OCI-LY7 (cell line): ENCODE measurements at regions not wholly inside any gene's neighbourhood (a gene's known extent, or its start where the extent isn't known, plus 50 kb on each side); places are given as distances from the start of the nearest gene placed in this dataset.
"Not testable (repeated sequence)": the region's sequence is repeated elsewhere in the genome, so short reads cannot be mapped to it uniquely, and the experiment has no call there.

Source experiments
- BruUV-seq: library from RNA; stranded (reverse); fragments of 400-500 nt; replicated peaks from 2 replicates; lab custom pipeline; 2021; lab: Mats Ljungman, UMichigan
- CTCF ChIA-PET: fragments of 300-600 bp; sonication (Branson Sonifier 250); formaldehyde crosslinking; loops from one replicate; lab custom pipeline; 2022; ENCODE audit warnings: antibody characterized with exemption; ENCODE audit not compliant: unreplicated experiment; lab: Charles Lee
- POLR2A ChIA-PET: fragments of 300-600 bp; sonication (Branson Sonifier 250); formaldehyde crosslinking; loops from one replicate; lab custom pipeline; 2022; ENCODE audit warnings: antibody characterized with exemption; lab: Charles Lee
- DNase-seq: peaks from one replicate; pipeline ENCODE4 v3.0.0-alpha.2; 2015; ENCODE audit warnings: low spot score
- H2AFZ ChIP-seq: fragments of 200-600 bp; sonication (generic), shearing (Covaris generic); 2 replicates; pipeline ENCODE4 v1.6.1; 2014; ENCODE audit warnings: mild to moderate bottlenecking, antibody characterized with exemption, low read length, moderate library complexity
- H3K27ac ChIP-seq: fragments of 200-600 bp; sonication (generic); 2 replicates; pipeline ENCODE4 v1.5.1; 2014; ENCODE audit warnings: mixed run types, low read depth, mild to moderate bottlenecking, moderate library complexity, low read length, inconsistent platforms; ENCODE audit not compliant: poor library complexity, severe bottlenecking
- H3K36me3 ChIP-seq: fragments of 200-600 bp; sonication (generic); 2 replicates; pipeline ENCODE4 v1.6.1; 2014; ENCODE audit warnings: mild to moderate bottlenecking, antibody characterized with exemption, low read length, moderate library complexity, mixed read lengths; ENCODE audit not compliant: insufficient read depth
- H3K4me1 ChIP-seq: fragments of 200-600 bp; sonication (generic); 2 replicates; pipeline ENCODE4 v1.5.1; 2014; ENCODE audit warnings: mild to moderate bottlenecking, low read length; ENCODE audit not compliant: insufficient read depth, poor library complexity, severe bottlenecking
- H3K4me2 ChIP-seq: fragments of 200-600 bp; sonication (generic); 2 replicates; pipeline ENCODE4 v1.6.1; 2014; ENCODE audit warnings: mild to moderate bottlenecking, low read length
- H3K4me3 ChIP-seq: fragments of 200-600 bp; sonication (generic); 2 replicates; pipeline ENCODE4 v1.5.1; 2014; ENCODE audit warnings: mild to moderate bottlenecking, low read depth, low read length; ENCODE audit not compliant: poor library complexity, severe bottlenecking
- H3K79me2 ChIP-seq: fragments of 200-600 bp; sonication (generic); 2 replicates; pipeline ENCODE4 v1.6.1; 2016; ENCODE audit warnings: low read depth, mild to moderate bottlenecking, low read length, moderate library complexity, mixed read lengths; ENCODE audit not compliant: insufficient read depth
- H3K9me2 ChIP-seq: fragments of 200-600 bp; sonication (generic); 2 replicates; pipeline ENCODE4 v1.6.1; 2016; ENCODE audit warnings: mild to moderate bottlenecking, low read length, mixed read lengths; ENCODE audit not compliant: insufficient read depth
- H3K9me3 ChIP-seq: fragments of 200-600 bp; sonication (generic); 2 replicates; pipeline ENCODE4 v1.6.1; 2014; ENCODE audit warnings: mild to moderate bottlenecking, mixed run types, low read length, mixed read lengths
- H4K20me1 ChIP-seq: fragments of 200-600 bp; sonication (generic); 2 replicates; pipeline ENCODE4 v1.6.1; 2014; ENCODE audit warnings: mild to moderate bottlenecking, antibody characterized with exemption, low read length, moderate library complexity, mixed read lengths; ENCODE audit not compliant: insufficient read depth
- CTCF ChIP-seq: fragments of 200-600 bp; sonication (generic); conservative IDR thresholded peaks from 2 replicates; pipeline ENCODE4 v1.5.1; 2014; ENCODE audit warnings: mild to moderate bottlenecking, antibody characterized with exemption, low read length, moderate library complexity, mixed read lengths
- EZH2phosphoT487 ChIP-seq: fragments of 200-600 bp; sonication (generic); IDR thresholded peaks from 2 replicates; pipeline ENCODE4 v1.6.1; 2018; ENCODE audit warnings: low read depth, borderline replicate concordance, mild to moderate bottlenecking, mixed run types, antibody characterized with exemption, low read length, moderate library complexity, mixed read lengths
- intact Hi-C: fragments of 100-400 bp; cut with micrococcal nuclease; formaldehyde crosslinking; loops from one replicate; pipeline ENCODE4 v1.10.0; 2022; ENCODE audit not compliant: unreplicated experiment

- CTCF ChIA-PET: no interaction called here
- Histone ChIP-seq H3K36me3 (no peaks in the 10 kb centered on the region), H3K9me3 (peaks cover 53% of the 10 kb centered on the region; the same call in 1 of the 2 replicates)
Measured at GRCh38 chr16:34743115-34743514, 1283.7 kb downstream of the TP53TG3F start.

GRCh38 chr16:34758835-34759234 lies 1299.4 kb downstream of the TP53TG3F start:
- no TSS peak for BruUV-seq
- no peak overlapping the region for H3K27ac ChIP-seq
- TF ChIP-seq EZH2phosphoT487 (no peak), CTCF (no peak)
- H3K9me2 ChIP-seq: no peaks in the 10 kb centered on the region
- peaks cover 44% of the 10 kb centered on the region for H3K9me3 ChIP-seq
- H4K20me1 ChIP-seq: no peaks in the 10 kb centered on the region
- no peak overlapping the region for H3K4me2 ChIP-seq
- no peak overlapping the region for H2AFZ ChIP-seq
- CTCF ChIA-PET: no interaction called here
- H3K4me1 ChIP-seq: no peaks in the 10 kb centered on the region
- POLR2A ChIA-PET: no interaction called here
- intact Hi-C loops: no loop called here
- DNase-seq: no peak
- no peak overlapping the region for H3K4me3 ChIP-seq
- H3K79me2 ChIP-seq: no peaks in the 10 kb centered on the region
- no peaks in the 10 kb centered on the region for H3K36me3 ChIP-seq

More at GRCh38 chr16:34743115-34743514, 1283.7 kb downstream of the TP53TG3F start:
- no peak for TF ChIP-seq CTCF
- no peak for TF ChIP-seq EZH2phosphoT487
- Histone ChIP-seq H3K9me2 (no peaks in the 10 kb centered on the region), H2AFZ (no peak overlapping the region), H3K27ac (no peak overlapping the region), H3K4me1 (no peaks in the 10 kb centered on the region), H4K20me1 (no peaks in the 10 kb centered on the region), H3K4me2 (no peak overlapping the region), H3K4me3 (no peak overlapping the region), H3K79me2 (no peaks in the 10 kb centered on the region)
- no TSS peak for BruUV-seq
- intact Hi-C loops: no loop called here
- no peak for DNase-seq
- POLR2A ChIA-PET: no interaction called here

- H3K4me3 ChIP-seq, H3K9me2 ChIP-seq, H3K4me1 ChIP-seq, POLR2A ChIA-PET, H3K4me2 ChIP-seq, H3K9me3 ChIP-seq, H3K36me3 ChIP-seq, BruUV-seq, CTCF ChIA-PET, H4K20me1 ChIP-seq, H3K79me2 ChIP-seq, intact Hi-C loops, H3K27ac ChIP-seq, H2AFZ ChIP-seq, DNase-seq: not testable (repeated sequence)
Measured at GRCh38 chr16:34791835-34792234, 1332.4 kb downstream of the TP53TG3F start.
